Hepatocyte (in vitro differentiated cells): ENCODE measurements at regions not wholly inside any gene's neighbourhood (a gene's known extent, or its start where the extent isn't known, plus 50 kb on each side); places are given as distances from the start of the nearest gene placed in this dataset.

Source experiments
- DNase-seq: peaks from one replicate; pipeline ENCODE4 v3.0.0-alpha.2; 2016; ENCODE audit warnings: low spot score
- H2AFZ ChIP-seq: fragments of 200-600 bp; sonication (generic); 2 replicates; pipeline ENCODE4 v1.6.0; 2016; ENCODE audit warnings: antibody characterized with exemption, mild to moderate bottlenecking
- H3K27ac ChIP-seq: fragments of 200-600 bp; sonication (generic); 2 replicates; pipeline ENCODE4 v1.5.1; 2016; ENCODE audit warnings: mild to moderate bottlenecking
- H3K27me3 ChIP-seq: fragments of 200-600 bp; sonication (generic); 2 replicates; pipeline ENCODE4 v1.6.1; 2016
- H3K36me3 ChIP-seq: fragments of 200-600 bp; sonication (generic); replicated peaks from 2 replicates; pipeline ENCODE4 v1.5.1; 2016; ENCODE audit warnings: low read depth; ENCODE audit not compliant: insufficient read depth
- H3K4me1 ChIP-seq: fragments of 200-600 bp; sonication (generic); 2 replicates; pipeline ENCODE4 v1.5.1; 2016; ENCODE audit warnings: mild to moderate bottlenecking, moderate library complexity; ENCODE audit not compliant: insufficient read depth
- H3K4me2 ChIP-seq: fragments of 200-600 bp; sonication (generic); 2 replicates; pipeline ENCODE4 v1.6.0; 2016
- H3K4me3 ChIP-seq: fragments of 200-600 bp; sonication (generic); 2 replicates; pipeline ENCODE4 v1.5.1; 2016; ENCODE audit warnings: mild to moderate bottlenecking
- H3K79me2 ChIP-seq: fragments of 200-600 bp; sonication (generic); 2 replicates; pipeline ENCODE4 v1.6.0; 2017; ENCODE audit warnings: mild to moderate bottlenecking
- H3K9me2 ChIP-seq: fragments of 200-600 bp; sonication (generic); replicated peaks from 2 replicates; pipeline ENCODE4 v1.6.0; 2017; ENCODE audit warnings: mild to moderate bottlenecking; ENCODE audit not compliant: insufficient read depth
- H3K9me3 ChIP-seq: fragments of 200-600 bp; sonication (generic); 2 replicates; pipeline ENCODE4 v1.5.1; 2016; ENCODE audit warnings: low read depth, mild to moderate bottlenecking
- H4K20me1 ChIP-seq: fragments of 200-600 bp; sonication (generic); 2 replicates; pipeline ENCODE4 v1.6.0; 2016; ENCODE audit warnings: mild to moderate bottlenecking; ENCODE audit not compliant: insufficient read depth, poor library complexity, severe bottlenecking
- EZH2 ChIP-seq: fragments of 200-600 bp; sonication (generic); IDR thresholded peaks from 2 replicates; pipeline ENCODE4 v1.6.1; 2016; ENCODE audit warnings: antibody characterized with exemption, mild to moderate bottlenecking, borderline replicate concordance
- EZH2phosphoT487 ChIP-seq: fragments of 200-600 bp; sonication (generic); IDR thresholded peaks from one replicate; pipeline ENCODE4 v1.6.1; 2018; ENCODE audit warnings: antibody characterized with exemption, mild to moderate bottlenecking, low read depth, moderate library complexity; ENCODE audit not compliant: unreplicated experiment, severe bottlenecking
- WGBS: methylation state at CpG from one replicate; pipeline ENCODE4 v1.1.6; 2016; ENCODE audit warnings: low lambda C conversion rate; ENCODE audit errors: missing lambda C conversion rate; 5-methylcytosine and 5-hydroxymethylcytosine counted together
- TF ChIP-seq, protein P1 (sequence below): fragments of 200-600 bp; sonication (generic); IDR thresholded peaks from 2 replicates; pipeline ENCODE4 v1.5.1; 2016; ENCODE audit warnings: antibody characterized with exemption, mild to moderate bottlenecking; ENCODE audit not compliant: poor library complexity

DNA sequence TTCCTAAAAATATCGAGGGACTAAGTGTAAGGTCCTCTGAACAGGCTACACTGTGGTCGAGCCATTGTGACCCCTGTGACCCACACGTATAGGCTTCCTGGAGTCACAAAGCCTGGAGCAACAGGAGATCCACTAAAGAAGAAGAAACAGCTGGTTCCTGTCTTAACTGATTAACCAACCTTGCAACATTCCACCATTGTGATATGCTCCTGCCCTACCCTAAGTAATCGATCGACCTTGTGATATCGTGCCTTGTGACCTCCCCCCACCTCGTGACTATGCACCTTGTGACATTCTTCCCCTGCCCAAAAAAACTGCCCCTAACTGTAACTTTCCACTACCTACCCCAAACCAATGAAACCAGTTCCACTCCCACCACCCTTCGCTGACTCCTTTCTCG lies 304.6 kb upstream of the FAM78B start:
- 74% methylated on average over 9 of the region's 9 CpGs for WGBS
- Histone ChIP-seq H3K27me3 (no peaks in the 10 kb centered on the region), H3K36me3 (no peaks in the 10 kb centered on the region), H3K27ac (no peak overlapping the region), H3K9me2 (no peaks in the 10 kb centered on the region), H3K4me1 (no peaks in the 10 kb centered on the region), H3K4me2 (no peak overlapping the region), H2AFZ (no peak overlapping the region), H4K20me1 (no peaks in the 10 kb centered on the region), H3K79me2 (no peaks in the 10 kb centered on the region), H3K9me3 (no peaks in the 10 kb centered on the region), H3K4me3 (no peak overlapping the region)
- TF ChIP-seq EZH2phosphoT487 (no peak), EZH2 (no peak)
- TF ChIP-seq, protein P1, sequence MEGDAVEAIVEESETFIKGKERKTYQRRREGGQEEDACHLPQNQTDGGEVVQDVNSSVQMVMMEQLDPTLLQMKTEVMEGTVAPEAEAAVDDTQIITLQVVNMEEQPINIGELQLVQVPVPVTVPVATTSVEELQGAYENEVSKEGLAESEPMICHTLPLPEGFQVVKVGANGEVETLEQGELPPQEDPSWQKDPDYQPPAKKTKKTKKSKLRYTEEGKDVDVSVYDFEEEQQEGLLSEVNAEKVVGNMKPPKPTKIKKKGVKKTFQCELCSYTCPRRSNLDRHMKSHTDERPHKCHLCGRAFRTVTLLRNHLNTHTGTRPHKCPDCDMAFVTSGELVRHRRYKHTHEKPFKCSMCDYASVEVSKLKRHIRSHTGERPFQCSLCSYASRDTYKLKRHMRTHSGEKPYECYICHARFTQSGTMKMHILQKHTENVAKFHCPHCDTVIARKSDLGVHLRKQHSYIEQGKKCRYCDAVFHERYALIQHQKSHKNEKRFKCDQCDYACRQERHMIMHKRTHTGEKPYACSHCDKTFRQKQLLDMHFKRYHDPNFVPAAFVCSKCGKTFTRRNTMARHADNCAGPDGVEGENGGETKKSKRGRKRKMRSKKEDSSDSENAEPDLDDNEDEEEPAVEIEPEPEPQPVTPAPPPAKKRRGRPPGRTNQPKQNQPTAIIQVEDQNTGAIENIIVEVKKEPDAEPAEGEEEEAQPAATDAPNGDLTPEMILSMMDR = no peak
- DNase-seq = no peak

DNA sequence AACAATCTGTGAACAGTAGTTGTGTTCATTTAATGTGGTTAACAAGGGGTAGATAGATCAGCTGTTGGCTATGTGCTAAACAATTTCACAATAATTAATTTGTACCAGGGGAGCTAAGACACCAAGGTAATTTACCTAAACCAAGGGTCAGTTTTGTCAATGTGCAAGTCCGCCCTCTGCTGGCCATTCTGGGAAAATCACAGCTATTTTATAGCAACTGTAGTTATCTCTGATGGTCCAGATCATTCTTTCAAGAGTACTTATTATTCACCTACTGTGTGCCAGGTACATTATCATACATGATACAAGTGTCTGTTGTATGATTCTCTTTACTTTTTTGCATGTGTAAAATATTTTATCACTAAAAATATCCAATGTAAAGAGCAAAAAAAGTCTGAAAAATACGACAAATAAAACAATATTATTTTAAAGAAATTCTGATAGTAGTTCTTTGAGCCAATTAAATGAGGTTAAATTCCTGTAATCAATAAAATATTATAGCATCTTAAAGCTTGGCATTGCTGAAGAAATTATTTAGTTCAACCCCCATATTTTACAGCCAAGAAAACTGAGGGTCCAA lies 312.3 kb upstream of the FAM78B start:
- Histone ChIP-seq H3K27ac (no peak overlapping the region), H3K27me3 (no peaks in the 10 kb centered on the region), H3K4me2 (no peak overlapping the region), H3K36me3 (no peaks in the 10 kb centered on the region), H3K79me2 (no peaks in the 10 kb centered on the region), H4K20me1 (no peaks in the 10 kb centered on the region), H3K4me3 (no peak overlapping the region), H2AFZ (no peak overlapping the region), H3K9me3 (no peaks in the 10 kb centered on the region), H3K9me2 (no peaks in the 10 kb centered on the region), H3K4me1 (no peaks in the 10 kb centered on the region)
- WGBS = 49% methylated on average over 2 of the region's 2 CpGs
- no peak for TF ChIP-seq EZH2phosphoT487
- TF ChIP-seq, protein P1 = peak; percentile 86
- peak; percentile 56 for DNase-seq

DNA sequence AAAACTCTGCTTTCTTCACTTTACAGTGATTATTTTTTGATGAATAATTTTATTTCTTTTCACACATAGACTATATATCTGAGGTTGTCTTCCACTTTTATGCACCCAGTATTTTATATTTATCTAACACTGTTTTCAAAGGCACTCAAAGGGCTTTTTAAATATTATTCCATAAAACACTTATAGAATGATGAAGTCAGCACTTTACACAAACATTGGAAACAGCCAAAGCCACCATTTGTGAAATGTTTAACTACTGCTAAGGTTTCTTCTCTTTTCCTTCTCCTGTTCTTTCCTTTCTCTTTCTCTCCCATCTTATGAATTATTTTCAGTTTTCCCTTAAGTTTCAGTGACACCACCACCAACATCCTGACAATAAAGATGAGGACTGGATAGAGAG lies 317.7 kb upstream of the FAM78B start:
- no peaks in the 10 kb centered on the region for H3K27me3 ChIP-seq
- no peak overlapping the region for H3K27ac ChIP-seq
- no peak overlapping the region for H2AFZ ChIP-seq
- no peaks in the 10 kb centered on the region for H3K79me2 ChIP-seq
- no peak overlapping the region for H3K4me2 ChIP-seq
- H3K9me2 ChIP-seq = no peaks in the 10 kb centered on the region
- no peak for DNase-seq
- no peaks in the 10 kb centered on the region for H3K36me3 ChIP-seq
- TF ChIP-seq EZH2 (no peak), EZH2phosphoT487 (no peak)
- TF ChIP-seq, protein P1 = no peak
- H3K9me3 ChIP-seq = no peaks in the 10 kb centered on the region
- H3K4me3 ChIP-seq = no peak overlapping the region
- no peaks in the 10 kb centered on the region for H4K20me1 ChIP-seq
- no peaks in the 10 kb centered on the region for H3K4me1 ChIP-seq

DNA sequence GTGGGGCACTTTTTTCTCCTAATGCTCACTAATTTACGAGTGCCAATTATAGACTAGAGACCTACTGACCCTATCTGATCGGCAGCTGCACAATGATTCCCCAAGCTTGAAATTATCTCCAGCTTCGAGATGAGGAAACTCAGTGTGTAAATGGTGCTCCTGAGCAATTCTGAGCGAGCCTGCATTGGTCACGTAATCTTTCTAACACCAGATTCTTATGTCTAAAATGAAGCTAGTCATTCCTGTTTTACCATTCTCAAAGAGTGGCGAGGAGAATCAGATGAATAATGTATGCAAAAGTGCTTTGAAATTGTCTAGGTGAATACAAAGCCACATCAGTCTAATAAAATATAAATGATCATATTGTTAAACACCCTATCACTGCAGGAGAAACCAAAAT lies 318.1 kb upstream of the FAM78B start:
- Histone ChIP-seq H3K4me3 (no peak overlapping the region), H3K27me3 (no peaks in the 10 kb centered on the region), H4K20me1 (no peaks in the 10 kb centered on the region), H3K9me3 (no peaks in the 10 kb centered on the region), H3K36me3 (no peaks in the 10 kb centered on the region), H3K27ac (no peak overlapping the region), H3K4me2 (no peak overlapping the region), H2AFZ (no peak overlapping the region), H3K9me2 (no peaks in the 10 kb centered on the region), H3K79me2 (no peaks in the 10 kb centered on the region), H3K4me1 (no peaks in the 10 kb centered on the region)
- 69% methylated on average over 6 of the region's 6 CpGs for WGBS
- no peak for DNase-seq
- no peak for TF ChIP-seq EZH2
- TF ChIP-seq, protein P1 = no peak
- TF ChIP-seq EZH2phosphoT487 = no peak
